ENCODE measurements at regions not wholly inside any gene's neighbourhood (a gene's known extent, or its start where the extent isn't known, plus 50 kb on each side); places are given as distances from the start of the nearest gene placed in this dataset.

- no peak overlapping the region for H3K4me3 ChIP-seq (ENCODE audit: low read depth, low read length)
Measured at GRCh38 chr20:40457404-40457803, 231.6 kb downstream of the MAFB start.

- H3K4me3 ChIP-seq (ENCODE audit: low read depth, low read length): no peak overlapping the region
Measured at GRCh38 chr20:40452758-40453157, 236.3 kb downstream of the MAFB start.

DNA sequence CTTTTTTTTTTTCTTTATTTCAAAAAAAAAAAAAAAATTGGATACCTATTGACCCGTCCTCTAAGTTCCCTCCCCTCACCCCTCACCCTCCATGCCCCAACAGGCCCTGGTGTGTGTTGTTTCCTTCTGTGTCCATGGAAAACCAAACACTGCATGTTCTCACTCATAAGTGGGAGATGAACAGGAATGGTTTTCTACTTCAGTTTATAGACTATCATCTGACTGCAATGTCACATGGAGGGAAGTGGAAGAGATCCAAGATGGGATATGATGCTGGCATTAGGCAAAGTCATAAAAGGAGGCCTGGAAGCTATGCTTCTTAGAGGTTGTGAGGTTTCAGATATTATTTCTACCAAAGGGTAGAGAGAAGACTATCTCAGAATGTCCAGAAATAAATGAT is 237.5 kb downstream of the MAFB start:
- no peak overlapping the region for H3K4me3 ChIP-seq (ENCODE audit: low read depth, low read length)

DNA sequence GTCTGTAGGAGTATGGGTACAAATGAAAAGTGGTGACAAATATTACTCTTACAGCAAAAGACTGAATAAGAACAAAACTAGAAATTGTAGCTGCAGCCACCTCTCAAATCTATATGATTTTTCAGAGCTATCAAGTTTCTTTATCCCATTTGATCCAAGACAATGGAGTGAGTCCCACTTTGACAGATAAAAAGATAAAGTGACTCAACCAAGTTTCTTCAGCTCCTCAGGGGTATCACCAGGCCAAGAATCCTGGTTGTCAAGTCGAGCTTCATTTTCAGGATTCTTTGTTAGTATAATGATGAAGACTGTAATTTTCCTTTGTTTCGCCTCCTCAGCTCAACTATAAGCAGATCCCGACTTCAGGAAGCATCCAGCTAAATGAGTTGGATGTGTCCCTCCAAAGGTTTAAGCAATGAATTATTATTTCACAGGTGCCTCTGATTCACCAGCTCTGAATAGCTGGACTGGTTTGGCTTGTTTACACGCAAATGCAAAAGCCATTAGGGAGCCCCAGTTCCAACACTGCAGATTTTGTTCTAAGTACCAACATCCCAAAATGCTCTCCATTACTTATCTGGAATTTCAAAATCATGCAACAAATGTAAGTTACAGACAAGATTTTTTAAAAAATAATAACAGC is 238.9 kb downstream of the MAFB start:
- no peak overlapping the region for H3K4me3 ChIP-seq (ENCODE audit: low read depth, low read length)

DNA sequence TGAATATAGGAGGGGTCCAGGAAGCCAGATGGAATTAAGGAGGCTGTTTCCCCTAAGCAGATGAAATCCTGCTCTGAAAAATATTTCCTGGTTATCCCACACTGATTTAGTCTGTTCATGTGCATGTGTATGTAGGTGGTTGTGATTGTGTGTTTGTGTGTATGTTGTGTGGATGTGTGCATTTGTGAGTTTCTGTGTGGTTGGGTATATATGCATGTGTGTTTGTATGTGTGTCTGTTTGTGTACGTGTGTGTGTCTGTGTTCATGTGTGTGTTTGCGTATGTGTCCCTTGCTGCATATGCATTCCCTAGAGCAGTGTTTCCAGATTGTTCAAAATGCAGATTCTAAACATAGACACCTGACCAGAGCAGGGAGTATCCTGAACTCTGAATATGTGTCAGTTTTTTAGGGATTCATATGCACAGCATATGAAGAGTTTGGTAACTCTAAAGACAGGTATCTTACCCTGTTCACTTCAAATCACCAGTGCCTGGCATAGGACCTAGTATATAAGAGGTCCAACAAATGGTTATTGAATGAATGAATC is 239.8 kb downstream of the MAFB start:
- H3K4me3 ChIP-seq (ENCODE audit: low read depth, low read length): no peak overlapping the region

GRCh38 chr20:40446888-40447287 is 242.1 kb downstream of the MAFB start:
- H3K4me3 ChIP-seq (ENCODE audit: low read depth, low read length): no peak overlapping the region

DNA sequence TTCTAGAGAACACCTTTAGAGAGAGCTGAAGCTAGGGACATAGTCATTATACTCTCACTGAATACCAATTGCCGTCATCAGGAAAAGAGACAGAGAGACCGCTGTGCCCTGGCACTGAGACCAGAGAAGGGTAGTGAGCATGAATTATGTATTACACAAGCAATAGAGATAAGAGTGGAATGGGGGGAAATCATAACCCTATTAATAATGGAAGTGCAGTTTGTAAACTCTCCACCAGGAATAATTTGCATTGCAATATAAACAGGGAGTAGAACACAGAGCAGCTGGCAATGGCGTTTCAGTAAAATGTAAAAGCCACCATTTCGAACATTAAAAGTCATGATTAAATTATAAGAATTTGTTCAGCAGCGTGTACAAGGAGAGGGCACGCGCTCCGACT is 244.5 kb downstream of the MAFB start:
- no peak overlapping the region for H3K4me3 ChIP-seq (ENCODE audit: low read depth, low read length)

DNA sequence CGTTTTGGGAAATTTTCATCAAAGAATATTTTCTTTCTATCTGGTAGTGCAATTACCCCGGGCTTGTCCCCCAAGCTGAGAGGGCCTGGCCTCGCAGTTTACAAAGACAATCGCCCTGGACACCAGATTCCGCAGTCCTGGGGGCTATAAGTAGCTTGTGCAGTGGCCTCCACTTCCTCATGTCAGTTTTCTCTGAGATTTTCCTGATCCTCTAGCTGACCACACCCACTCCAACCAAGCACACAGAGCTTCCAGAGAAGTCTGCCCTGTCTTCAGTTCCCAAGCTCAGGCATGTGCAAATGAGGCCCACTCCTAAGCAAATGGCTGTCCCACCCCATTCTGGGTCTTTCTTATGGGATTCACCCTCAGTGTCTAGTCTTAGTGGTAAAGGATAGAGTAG is 245.3 kb downstream of the MAFB start:
- no peak overlapping the region for H3K4me3 ChIP-seq (ENCODE audit: low read depth, low read length)

DNA sequence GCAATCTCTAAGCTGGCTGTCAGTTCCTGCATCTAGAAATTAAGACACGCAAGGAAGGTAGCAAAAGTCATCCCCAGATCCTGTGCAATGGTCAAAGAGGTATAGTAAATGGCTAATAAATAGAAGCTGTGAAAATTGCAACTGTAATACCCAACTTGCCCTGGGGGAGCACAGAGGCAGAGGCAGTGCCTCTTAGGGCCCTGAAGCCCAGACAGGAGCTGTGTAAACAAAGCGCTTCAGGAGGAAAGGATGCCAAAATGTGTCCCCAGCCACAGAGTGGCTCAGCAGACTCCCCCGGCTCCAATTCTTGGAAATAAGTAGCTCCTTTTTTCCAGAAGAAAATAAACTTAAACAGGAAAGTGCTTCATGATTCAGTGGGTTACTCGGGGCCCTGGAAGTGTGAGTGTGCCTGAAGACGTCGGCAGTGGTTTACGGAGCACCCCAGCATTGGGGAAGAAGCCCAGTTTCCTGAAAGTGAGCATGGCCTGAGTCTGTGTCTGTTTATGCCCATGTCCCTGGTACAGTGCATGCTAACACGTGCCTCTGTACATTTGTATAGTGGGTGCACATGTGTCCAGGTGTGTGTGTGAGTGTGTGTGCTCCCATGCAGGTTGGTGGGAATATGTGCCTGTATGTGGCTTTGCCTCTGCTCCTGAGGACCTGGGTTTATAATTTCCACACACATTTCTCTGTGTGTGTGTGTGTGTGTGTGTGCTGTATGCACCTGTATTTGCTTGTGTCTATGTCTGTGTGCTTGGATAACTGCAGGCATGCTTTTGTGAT is 246.7 kb downstream of the MAFB start:
- H3K4me3 ChIP-seq (ENCODE audit: low read depth, low read length): no peak overlapping the region

GRCh38 chr20:40441771-40442170 is 247.3 kb downstream of the MAFB start:
- H3K4me3 ChIP-seq (ENCODE audit: low read depth, low read length): no peak overlapping the region

DNA sequence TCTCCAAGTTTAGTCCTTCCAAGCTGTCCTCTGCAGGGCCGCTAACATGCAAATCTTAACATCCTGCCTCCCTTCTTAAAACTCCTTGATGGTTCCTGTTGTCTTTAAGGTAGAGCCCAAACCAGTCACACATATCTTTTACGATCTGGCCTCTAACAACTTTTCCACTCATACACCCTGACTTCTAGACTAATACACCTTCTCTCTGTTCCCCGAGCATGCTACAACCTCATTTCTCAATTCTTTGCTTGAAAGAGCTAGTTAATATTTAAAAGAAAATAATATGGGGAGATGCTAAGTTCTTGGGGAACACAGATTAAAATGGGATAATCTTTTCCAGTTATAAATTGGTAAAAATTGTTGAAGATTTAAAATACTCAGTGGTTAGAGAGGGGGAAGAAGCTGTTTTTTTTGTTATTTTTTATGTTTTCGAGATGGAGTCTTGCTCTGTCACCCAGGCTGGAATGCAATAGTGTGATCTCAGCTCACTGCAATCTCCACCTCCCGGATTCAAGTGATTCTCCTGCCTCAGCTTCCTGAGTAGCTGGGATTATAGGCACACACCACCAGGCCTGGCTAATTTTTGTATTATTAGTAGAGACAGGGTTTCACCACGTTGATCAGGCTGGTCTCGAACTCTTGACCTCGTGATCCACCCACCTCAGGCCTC is 250.7 kb downstream of the MAFB start:
- no peak overlapping the region for H3K4me3 ChIP-seq (ENCODE audit: low read depth, low read length)

GRCh38 chr20:40436011-40436410 is 253.0 kb downstream of the MAFB start:
- no peak overlapping the region for H3K4me3 ChIP-seq (ENCODE audit: low read depth, low read length)

- H3K4me3 ChIP-seq (ENCODE audit: low read depth, low read length): no peak overlapping the region
Measured at GRCh38 chr20:40435146-40435895, 253.7 kb downstream of the MAFB start.

- no peak overlapping the region for H3K4me3 ChIP-seq (ENCODE audit: low read depth, low read length)
Measured at GRCh38 chr20:40434122-40434521, 254.9 kb downstream of the MAFB start.

GRCh38 chr20:40433341-40433861 is 255.6 kb downstream of the MAFB start:
- H3K4me3 ChIP-seq (ENCODE audit: low read depth, low read length): no peak overlapping the region

DNA sequence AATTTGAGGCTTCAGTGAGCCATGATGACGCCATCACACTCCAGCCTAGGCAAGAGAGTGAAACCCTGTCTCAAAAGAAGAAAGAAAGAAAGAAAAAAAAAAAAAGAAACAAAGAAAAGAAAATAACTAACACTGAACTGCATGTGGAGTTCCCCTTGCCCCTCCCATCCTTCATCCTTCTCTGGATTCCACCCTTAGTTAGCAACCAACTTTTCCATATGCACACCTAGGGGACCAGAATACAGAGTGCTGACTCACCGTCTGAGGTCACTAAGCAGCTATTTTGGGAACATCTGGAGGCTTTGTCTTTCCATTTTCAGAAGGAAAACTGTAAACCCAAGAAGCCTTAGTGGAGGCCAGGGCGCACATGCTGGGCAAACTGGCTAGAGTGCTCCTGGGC is 257.4 kb downstream of the MAFB start:
- no peak overlapping the region for H3K4me3 ChIP-seq (ENCODE audit: low read depth, low read length)

GRCh38 chr20:40431112-40431511 is 257.9 kb downstream of the MAFB start:
- no peak overlapping the region for H3K4me3 ChIP-seq (ENCODE audit: low read depth, low read length)

GRCh38 chr20:40427026-40427425 is 262.0 kb downstream of the MAFB start:
- H3K4me3 ChIP-seq (ENCODE audit: low read depth, low read length): no peak overlapping the region

- H3K4me3 ChIP-seq (ENCODE audit: low read depth, low read length): no peak overlapping the region
Measured at GRCh38 chr20:40424695-40425094, 264.3 kb downstream of the MAFB start.

GRCh38 chr20:40422656-40423055 is 266.4 kb downstream of the MAFB start:
- no peak overlapping the region for H3K4me3 ChIP-seq (ENCODE audit: low read depth, low read length)

- no peak overlapping the region for H3K4me3 ChIP-seq (ENCODE audit: low read depth, low read length)
Measured at GRCh38 chr20:40416274-40416673, 272.8 kb downstream of the MAFB start.

Data from iPS-11a (cell line).